GM12878 (cell line): ENCODE measurements at regions not wholly inside any gene's neighbourhood (a gene's known extent, or its start where the extent isn't known, plus 50 kb on each side); places are given as distances from the start of the nearest gene placed in this dataset.

ENCODE experiments used
- CTCF ChIP-seq, 3 experiments: IDR thresholded peaks in 2 of 3; conservative IDR thresholded peaks in 1 of 3; 2 replicates each; pipeline ENCODE4 v1.5.1; 2011; ENCODE audit warnings: low read depth in 3 of 3, low read length in 3 of 3, mild to moderate bottlenecking in 3 of 3, control low read depth in 2 of 3, moderate library complexity in 2 of 3, inconsistent platforms in 1 of 3, mixed read lengths in 1 of 3; ENCODE audit not compliant: control insufficient read depth in 2 of 3, insufficient read depth in 1 of 3; ENCODE audit errors: extremely low read depth in 1 of 3
- NR2C2 ChIP-seq: IDR thresholded peaks from 2 replicates; pipeline ENCODE4 v1.6.1; 2011; ENCODE audit warnings: borderline replicate concordance, low read depth; ENCODE audit not compliant: control insufficient read depth, insufficient read length
- POLR2AphosphoS5 ChIP-seq: IDR thresholded peaks from 2 replicates; pipeline ENCODE4 v1.6.1; 2011; ENCODE audit warnings: mild to moderate bottlenecking, low read length, inconsistent platforms
- PRDM15 ChIP-seq: fragments of 450-650 bp; formaldehyde crosslinking; IDR thresholded peaks from 2 replicates; pipeline ENCODE4 v1.4.0; 2020; ENCODE audit warnings: mild to moderate bottlenecking, moderate library complexity
- ZBTB40 ChIP-seq: fragments of 450-650 bp; IDR thresholded peaks from 2 replicates; pipeline ENCODE4 v1.6.1; 2016; ENCODE audit warnings: mild to moderate bottlenecking, moderate library complexity, borderline replicate concordance
- ZNF217 ChIP-seq: fragments of 450-650 bp; IDR thresholded peaks from 2 replicates; pipeline ENCODE4 v1.6.1; 2017; ENCODE audit warnings: antibody characterized with exemption, mild to moderate bottlenecking

GRCh38 chr10:62597226-62597625, 207.3 kb upstream of the ADO start:
- no peak for TF ChIP-seq ZNF217
- no peak for TF ChIP-seq CTCF (IDR thresholded peaks at IDR 0.05 in 2 of 3, conservative IDR thresholded peaks at IDR 0.05 in 1 of 3; ENCODE audit: control insufficient read depth in 2 of 3, extremely low read depth in 1 of 3, insufficient read depth in 1 of 3, low read depth in 3 of 3, low read length in 3 of 3)
- no peak for TF ChIP-seq NR2C2
- TF ChIP-seq PRDM15, result no peak
- TF ChIP-seq POLR2AphosphoS5, result no peak
- TF ChIP-seq ZBTB40, result no peak
